Sigmoid colon (tissue), 6 donors: ENCODE measurements at regions not wholly inside any gene's neighbourhood (a gene's known extent, or its start where the extent isn't known, plus 50 kb on each side); places are given as distances from the start of the nearest gene placed in this dataset.

ENCODE experiments used
- DNase-seq: peaks from one replicate; pipeline ENCODE4 v3.0.0-alpha.2; 2019
- H3K27ac ChIP-seq, 4 donors: fragments of 200-600 bp; sonication (generic); one replicate each; pipeline ENCODE4 v1.5.1; 2016 to 2019; ENCODE audit warnings: mild to moderate bottlenecking in 1 of 4
- H3K27me3 ChIP-seq, 3 donors: fragments of 200-600 bp; sonication (generic); one replicate each; pipeline ENCODE4 v1.5.1; 2019; ENCODE audit warnings: mild to moderate bottlenecking in 1 of 3
- H3K36me3 ChIP-seq, 4 donors: fragments of 200-600 bp; sonication (generic); one replicate each; pipeline ENCODE4 v1.5.1; 2016 to 2019
- H3K4me1 ChIP-seq, 4 donors: fragments of 200-600 bp; sonication (generic); one replicate each; pipeline ENCODE4 v1.5.1; 2017 to 2019
- H3K4me3 ChIP-seq, 4 donors: fragments of 200-600 bp; sonication (generic); one replicate each; pipeline ENCODE4 v1.5.1; 2017 to 2019; ENCODE audit warnings: mild to moderate bottlenecking in 2 of 4, moderate library complexity in 1 of 4
- H3K9me3 ChIP-seq, 4 donors: fragments of 200-600 bp in 3 of 4; sonication (generic) in 3 of 4; one replicate each; pipeline versions ENCODE4 v1.5.1 to v1.6.1; 2013 to 2019
- EP300 ChIP-seq, 4 donors: sonication (generic); formaldehyde crosslinking; IDR thresholded peaks; one replicate each; pipeline ENCODE4 v1.6.1; 2017; ENCODE audit warnings: antibody characterized with exemption in 4 of 4
- WGBS, 2 donors: extraction: QIAGEN DNeasy Blood & Tissue Kit; methylation state at CpG; one replicate each; pipeline ENCODE4 v1.1.7; 2013; 5-methylcytosine and 5-hydroxymethylcytosine counted together
- intact Hi-C: fragments of 100-400 bp; cut with DNase I; formaldehyde crosslinking; loops from one replicate; pipeline ENCODE4 v1.15.1; 2023
- TF ChIP-seq, protein P1 (sequence below), 4 experiments: fragments of 450-650 bp in 3 of 4; fragments of 200-600 bp in 1 of 4; IDR thresholded peaks; one replicate each; pipeline ENCODE4 v1.5.1; 2016 to 2019; ENCODE audit warnings: antibody characterized with exemption in 4 of 4, mild to moderate bottlenecking in 3 of 4, moderate library complexity in 2 of 4
- donor health status: healthy with polysubstance abuse.
- donor health status: healthy.

DNA sequence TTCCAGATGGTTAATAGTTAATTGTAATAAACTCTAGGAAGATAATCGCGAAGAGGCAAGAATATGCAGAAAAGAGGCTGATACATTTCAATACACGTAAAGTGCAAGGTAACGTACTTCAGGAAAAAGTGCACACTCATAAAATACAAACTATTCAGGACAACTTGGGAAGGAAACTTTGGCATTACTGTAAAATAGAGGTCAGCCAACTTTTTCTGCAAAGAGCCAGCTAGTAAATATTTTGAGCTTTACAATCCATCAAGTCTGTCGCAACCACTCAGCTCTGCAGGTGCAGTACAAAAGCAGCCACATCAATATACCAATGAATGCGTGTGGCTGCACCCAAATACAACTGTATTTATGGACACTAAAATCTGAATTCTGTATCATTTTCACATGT lies 51.6 kb upstream of the THUMPD3 start:
- Histone ChIP-seq H3K27ac (no peak overlapping the region), H3K36me3 (no peaks in the 10 kb centered on the region), H3K9me3 (no peaks in the 10 kb centered on the region), H3K4me3 (no peak overlapping the region), H3K4me1 (no peaks in the 10 kb centered on the region), H3K27me3 (no peaks in the 10 kb centered on the region)
- intact Hi-C loops: no loop called here
- WGBS, 2 donors: 19 to 69% methylated on average over 6 of the region's 6 CpGs
- TF ChIP-seq, protein P1, sequence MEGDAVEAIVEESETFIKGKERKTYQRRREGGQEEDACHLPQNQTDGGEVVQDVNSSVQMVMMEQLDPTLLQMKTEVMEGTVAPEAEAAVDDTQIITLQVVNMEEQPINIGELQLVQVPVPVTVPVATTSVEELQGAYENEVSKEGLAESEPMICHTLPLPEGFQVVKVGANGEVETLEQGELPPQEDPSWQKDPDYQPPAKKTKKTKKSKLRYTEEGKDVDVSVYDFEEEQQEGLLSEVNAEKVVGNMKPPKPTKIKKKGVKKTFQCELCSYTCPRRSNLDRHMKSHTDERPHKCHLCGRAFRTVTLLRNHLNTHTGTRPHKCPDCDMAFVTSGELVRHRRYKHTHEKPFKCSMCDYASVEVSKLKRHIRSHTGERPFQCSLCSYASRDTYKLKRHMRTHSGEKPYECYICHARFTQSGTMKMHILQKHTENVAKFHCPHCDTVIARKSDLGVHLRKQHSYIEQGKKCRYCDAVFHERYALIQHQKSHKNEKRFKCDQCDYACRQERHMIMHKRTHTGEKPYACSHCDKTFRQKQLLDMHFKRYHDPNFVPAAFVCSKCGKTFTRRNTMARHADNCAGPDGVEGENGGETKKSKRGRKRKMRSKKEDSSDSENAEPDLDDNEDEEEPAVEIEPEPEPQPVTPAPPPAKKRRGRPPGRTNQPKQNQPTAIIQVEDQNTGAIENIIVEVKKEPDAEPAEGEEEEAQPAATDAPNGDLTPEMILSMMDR (IDR thresholded peaks at IDR 0.05): no peak
- TF ChIP-seq EP300 (IDR thresholded peaks at IDR 0.05): no peak
- DNase-seq: no peak
